ENCODE measurements at regions not wholly inside any gene's neighbourhood (a gene's known extent, or its start where the extent isn't known, plus 50 kb on each side); places are given as distances from the start of the nearest gene placed in this dataset.

- H3K9me3 ChIP-seq = no peaks in the 10 kb centered on the region
- H3K27me3 ChIP-seq = peaks cover 0 to 6% (median 0%) of the 10 kb centered on the region in 9 donors
- H3K36me3 ChIP-seq = no peaks in the 10 kb centered on the region
- ATAC-seq (no peak), DNase-seq (no peak)
- TF ChIP-seq CTCF (IDR thresholded peaks at IDR 0.05) (no peak), POLR2A (IDR thresholded peaks at IDR 0.05) (no peak)
- H3K4me1 ChIP-seq = no peaks in the 10 kb centered on the region
- 71 to 94% (median 77%) methylated on average over 3 of the region's 3 CpGs for WGBS, 4 donors
- no peak overlapping the region for H3K4me3 ChIP-seq
- intact Hi-C loops (cut with DNase I) = no loop called here
- H3K27ac ChIP-seq = no peak overlapping the region
These were observed 159.7 kb upstream of the CXADR start for GRCh38 chr21:17352996-17353655.

GRCh38 chr21:17359781-17360180 is 153.1 kb upstream of the CXADR start:
- Histone ChIP-seq H3K4me3 (no peak overlapping the region), H3K4me1 (no peaks in the 10 kb centered on the region)

GRCh38 chr21:17368748-17369363 is 144.0 kb upstream of the CXADR start:
- WGBS, 4 donors = 61 to 73% (median 69%) methylated on average over 3 of the region's 3 CpGs
- Histone ChIP-seq H3K27me3 (peaks cover 0 to 6% (median 0%) of the 10 kb centered on the region in 9 donors), H3K9me3 (peaks cover 0 to 8% (median 0%) of the 10 kb centered on the region in 12 donors), H3K36me3 (no peaks in the 10 kb centered on the region), H3K4me1 (no peaks in the 10 kb centered on the region), H3K27ac (no peak overlapping the region), H3K4me3 (no peak overlapping the region)
- no peak for ATAC-seq
- TF ChIP-seq POLR2A (IDR thresholded peaks at IDR 0.05) (no peak), CTCF (IDR thresholded peaks at IDR 0.05) (no peak)
- intact Hi-C loops (cut with DNase I) = no loop called here
- no peak for DNase-seq

More at GRCh38 chr21:17359781-17360180, 153.1 kb upstream of the CXADR start:
- ATAC-seq = no peak
- no peaks in the 10 kb centered on the region for H3K27me3 ChIP-seq
- peaks cover 0 to under 1% (median 0%) of the 10 kb centered on the region in 12 donors for H3K9me3 ChIP-seq
- no peak overlapping the region for H3K27ac ChIP-seq
- H3K36me3 ChIP-seq = no peaks in the 10 kb centered on the region
- intact Hi-C loops (cut with DNase I) = no loop called here
- TF ChIP-seq CTCF (IDR thresholded peaks at IDR 0.05) = no peak
- TF ChIP-seq POLR2A (IDR thresholded peaks at IDR 0.05) = no peak
- no peak for DNase-seq
- WGBS, 4 donors = 79 to 91% (median 84%) methylated on average over 2 of the region's 2 CpGs

GRCh38 chr21:17370263-17370662 is 142.6 kb upstream of the CXADR start:
- no peaks in the 10 kb centered on the region for H3K4me1 ChIP-seq
- no peak for ATAC-seq
- 71 to 77% (median 74%) methylated on average over 5 of the region's 5 CpGs for WGBS, 4 donors

More at GRCh38 chr21:17370263-17370662, 142.6 kb upstream of the CXADR start:
- DNase-seq = no peak
- Histone ChIP-seq H3K27ac (no peak overlapping the region), H3K36me3 (no peaks in the 10 kb centered on the region), H3K27me3 (peaks cover 0 to 6% (median 0%) of the 10 kb centered on the region in 9 donors), H3K9me3 (peaks cover 0 to 3% (median 0%) of the 10 kb centered on the region in 12 donors), H3K4me3 (no peak overlapping the region)
- TF ChIP-seq POLR2A (IDR thresholded peaks at IDR 0.05) (no peak), CTCF (IDR thresholded peaks at IDR 0.05) (no peak)
- intact Hi-C loops (cut with DNase I) = no loop called here

Data from heart left ventricle (tissue), 16 donors.